ENCODE measurements at regions not wholly inside any gene's neighbourhood (a gene's known extent, or its start where the extent isn't known, plus 50 kb on each side); places are given as distances from the start of the nearest gene placed in this dataset.

- TF ChIP-seq CTCF (conservative IDR thresholded peaks at IDR 0.05) (no peak), ZFX (IDR thresholded peaks at IDR 0.05) (no peak)
Measured at GRCh38 chr3:11954312-11954934, 49.8 kb upstream of the SYN2 start.
